ENCODE measurements at regions not wholly inside any gene's neighbourhood (a gene's known extent, or its start where the extent isn't known, plus 50 kb on each side); places are given as distances from the start of the nearest gene placed in this dataset.

DNA sequence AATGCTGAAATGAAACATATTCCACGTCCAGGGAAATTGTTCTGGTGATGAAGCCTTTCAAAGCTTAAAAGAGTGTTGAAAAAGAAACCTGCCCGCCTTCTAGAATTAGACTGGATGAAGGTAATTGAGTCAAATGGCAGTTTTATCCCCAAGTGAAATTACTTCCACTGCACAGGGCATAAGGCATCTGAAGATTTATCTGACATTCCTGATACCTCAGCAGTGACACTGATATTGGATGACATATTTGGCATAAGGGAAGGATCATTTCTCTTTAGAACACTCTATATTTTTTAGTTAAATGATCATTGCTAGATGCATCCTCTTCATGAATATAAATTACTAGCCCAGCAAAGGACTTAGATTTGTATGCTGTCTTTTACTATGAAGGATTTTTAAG lies 229.6 kb upstream of the TPK1 start:
- no peak overlapping the region for H2AFZ ChIP-seq (ENCODE audit: low read depth, low read length)
- H3K79me2 ChIP-seq (replicated peaks; ENCODE audit: insufficient read depth, low read length) = no peaks in the 10 kb centered on the region
- H3K4me2 ChIP-seq (ENCODE audit: low read length) = peak overlapping the region; percentile 37
- TF ChIP-seq EP300 (conservative IDR thresholded peaks at IDR 0.05; ENCODE audit: poor library complexity, severe bottlenecking) (peak; percentile 90), POLR2AphosphoS5 (IDR thresholded peaks at IDR 0.05) (peak; percentile 63), MXI1 (conservative IDR thresholded peaks at IDR 0.05; ENCODE audit: poor library complexity, severe bottlenecking) (no peak)
- H3K27me3 ChIP-seq (ENCODE audit: insufficient read depth, low read depth, low read length) = no peaks in the 10 kb centered on the region
- no peak overlapping the region for H3K9ac ChIP-seq (ENCODE audit: low read length)
- no peaks in the 10 kb centered on the region for H3K9me2 ChIP-seq (ENCODE audit: insufficient read depth, low read length)
- no peaks in the 10 kb centered on the region for H3F3A ChIP-seq (ENCODE audit: insufficient read depth, low read length, poor library complexity, severe bottlenecking)
- no peaks in the 10 kb centered on the region for H3K9me3 ChIP-seq (ENCODE audit: low read length)
- no peaks in the 10 kb centered on the region for H4K20me1 ChIP-seq (ENCODE audit: insufficient read depth)
- H3K27ac ChIP-seq (ENCODE audit: low read length) = peak overlapping the region; percentile 64
- H3K36me3 ChIP-seq (ENCODE audit: insufficient read depth, low read length) = no peaks in the 10 kb centered on the region
- peak overlapping the region; percentile 33 for H3K4me3 ChIP-seq (ENCODE audit: low read length)

DNA sequence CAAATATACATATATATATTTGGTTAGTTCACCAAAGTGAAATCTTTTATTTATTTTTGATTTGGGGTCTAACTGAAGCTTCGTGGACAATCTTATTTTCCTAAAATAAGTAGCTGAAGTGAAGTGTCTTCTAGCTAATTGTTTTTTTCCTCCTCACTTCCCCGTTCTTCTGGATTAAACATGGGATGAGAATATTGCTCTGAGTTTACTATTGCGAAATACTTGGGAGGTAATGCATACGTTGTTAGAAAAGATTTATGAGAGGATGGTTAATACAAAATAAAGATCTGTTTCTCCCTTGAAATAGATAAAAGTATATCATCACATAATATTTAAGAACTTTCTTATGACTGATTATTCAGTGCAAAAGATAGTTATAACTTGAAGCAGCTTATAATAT lies 228.3 kb upstream of the TPK1 start:
- Histone ChIP-seq H3K27ac (ENCODE audit: low read length) (no peak overlapping the region), H3K36me3 (ENCODE audit: insufficient read depth, low read length) (no peaks in the 10 kb centered on the region), H3K79me2 (replicated peaks; ENCODE audit: insufficient read depth, low read length) (no peaks in the 10 kb centered on the region), H3K9me3 (ENCODE audit: low read length) (no peaks in the 10 kb centered on the region), H3K4me2 (ENCODE audit: low read length) (no peak overlapping the region), H3K27me3 (ENCODE audit: insufficient read depth, low read depth, low read length) (no peaks in the 10 kb centered on the region), H2AFZ (ENCODE audit: low read depth, low read length) (no peak overlapping the region), H4K20me1 (ENCODE audit: insufficient read depth) (no peaks in the 10 kb centered on the region), H3K4me3 (ENCODE audit: low read length) (no peak overlapping the region), H3K9ac (ENCODE audit: low read length) (no peak overlapping the region), H3K9me2 (ENCODE audit: insufficient read depth, low read length) (no peaks in the 10 kb centered on the region), H3F3A (ENCODE audit: insufficient read depth, low read length, poor library complexity, severe bottlenecking) (no peaks in the 10 kb centered on the region)
- TF ChIP-seq EZH2 (IDR thresholded peaks at IDR 0.05; ENCODE audit: borderline replicate concordance, insufficient read depth, low read length, poor library complexity, severe bottlenecking) = no peak
- TF ChIP-seq EP300 (conservative IDR thresholded peaks at IDR 0.05; ENCODE audit: poor library complexity, severe bottlenecking) = no peak
- no peak for TF ChIP-seq SMC3 (conservative IDR thresholded peaks at IDR 0.05; ENCODE audit: poor library complexity)
- no peak for TF ChIP-seq TAF1 (IDR thresholded peaks at IDR 0.05; ENCODE audit: low read depth)
- TF ChIP-seq, protein P1, sequence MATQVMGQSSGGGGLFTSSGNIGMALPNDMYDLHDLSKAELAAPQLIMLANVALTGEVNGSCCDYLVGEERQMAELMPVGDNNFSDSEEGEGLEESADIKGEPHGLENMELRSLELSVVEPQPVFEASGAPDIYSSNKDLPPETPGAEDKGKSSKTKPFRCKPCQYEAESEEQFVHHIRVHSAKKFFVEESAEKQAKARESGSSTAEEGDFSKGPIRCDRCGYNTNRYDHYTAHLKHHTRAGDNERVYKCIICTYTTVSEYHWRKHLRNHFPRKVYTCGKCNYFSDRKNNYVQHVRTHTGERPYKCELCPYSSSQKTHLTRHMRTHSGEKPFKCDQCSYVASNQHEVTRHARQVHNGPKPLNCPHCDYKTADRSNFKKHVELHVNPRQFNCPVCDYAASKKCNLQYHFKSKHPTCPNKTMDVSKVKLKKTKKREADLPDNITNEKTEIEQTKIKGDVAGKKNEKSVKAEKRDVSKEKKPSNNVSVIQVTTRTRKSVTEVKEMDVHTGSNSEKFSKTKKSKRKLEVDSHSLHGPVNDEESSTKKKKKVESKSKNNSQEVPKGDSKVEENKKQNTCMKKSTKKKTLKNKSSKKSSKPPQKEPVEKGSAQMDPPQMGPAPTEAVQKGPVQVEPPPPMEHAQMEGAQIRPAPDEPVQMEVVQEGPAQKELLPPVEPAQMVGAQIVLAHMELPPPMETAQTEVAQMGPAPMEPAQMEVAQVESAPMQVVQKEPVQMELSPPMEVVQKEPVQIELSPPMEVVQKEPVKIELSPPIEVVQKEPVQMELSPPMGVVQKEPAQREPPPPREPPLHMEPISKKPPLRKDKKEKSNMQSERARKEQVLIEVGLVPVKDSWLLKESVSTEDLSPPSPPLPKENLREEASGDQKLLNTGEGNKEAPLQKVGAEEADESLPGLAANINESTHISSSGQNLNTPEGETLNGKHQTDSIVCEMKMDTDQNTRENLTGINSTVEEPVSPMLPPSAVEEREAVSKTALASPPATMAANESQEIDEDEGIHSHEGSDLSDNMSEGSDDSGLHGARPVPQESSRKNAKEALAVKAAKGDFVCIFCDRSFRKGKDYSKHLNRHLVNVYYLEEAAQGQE (IDR thresholded peaks at IDR 0.05; ENCODE audit: borderline replicate concordance) = no peak
- TF ChIP-seq MXI1 (conservative IDR thresholded peaks at IDR 0.05; ENCODE audit: poor library complexity, severe bottlenecking) = no peak
- TF ChIP-seq POLR2AphosphoS5 (IDR thresholded peaks at IDR 0.05) = no peak
- TF ChIP-seq, protein P2, sequence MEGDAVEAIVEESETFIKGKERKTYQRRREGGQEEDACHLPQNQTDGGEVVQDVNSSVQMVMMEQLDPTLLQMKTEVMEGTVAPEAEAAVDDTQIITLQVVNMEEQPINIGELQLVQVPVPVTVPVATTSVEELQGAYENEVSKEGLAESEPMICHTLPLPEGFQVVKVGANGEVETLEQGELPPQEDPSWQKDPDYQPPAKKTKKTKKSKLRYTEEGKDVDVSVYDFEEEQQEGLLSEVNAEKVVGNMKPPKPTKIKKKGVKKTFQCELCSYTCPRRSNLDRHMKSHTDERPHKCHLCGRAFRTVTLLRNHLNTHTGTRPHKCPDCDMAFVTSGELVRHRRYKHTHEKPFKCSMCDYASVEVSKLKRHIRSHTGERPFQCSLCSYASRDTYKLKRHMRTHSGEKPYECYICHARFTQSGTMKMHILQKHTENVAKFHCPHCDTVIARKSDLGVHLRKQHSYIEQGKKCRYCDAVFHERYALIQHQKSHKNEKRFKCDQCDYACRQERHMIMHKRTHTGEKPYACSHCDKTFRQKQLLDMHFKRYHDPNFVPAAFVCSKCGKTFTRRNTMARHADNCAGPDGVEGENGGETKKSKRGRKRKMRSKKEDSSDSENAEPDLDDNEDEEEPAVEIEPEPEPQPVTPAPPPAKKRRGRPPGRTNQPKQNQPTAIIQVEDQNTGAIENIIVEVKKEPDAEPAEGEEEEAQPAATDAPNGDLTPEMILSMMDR (IDR thresholded peaks at IDR 0.05; ENCODE audit: poor library complexity, severe bottlenecking) = no peak
- no peak for TF ChIP-seq RAD21 (conservative IDR thresholded peaks at IDR 0.05)

DNA sequence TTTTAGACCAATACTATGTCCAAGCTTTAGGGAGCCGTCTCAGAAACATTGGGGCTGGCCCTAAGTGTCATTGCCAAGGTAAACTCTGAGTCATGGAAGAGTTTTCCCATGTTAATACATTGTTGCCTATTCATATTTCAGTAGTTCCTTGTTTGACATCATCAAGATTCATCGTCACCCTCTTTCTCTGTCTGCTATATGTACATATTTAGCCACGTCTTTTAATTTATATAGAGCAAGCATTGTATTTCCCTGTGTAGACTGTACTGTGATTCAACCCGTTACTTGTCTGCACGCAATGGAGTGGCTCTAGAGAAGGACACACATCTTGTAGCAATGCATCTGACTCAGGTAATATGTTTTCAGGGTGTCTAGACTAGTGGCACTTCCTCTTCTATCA lies 217.9 kb upstream of the TPK1 start:
- H3K4me3 ChIP-seq (ENCODE audit: low read length) = no peak overlapping the region
- no peaks in the 10 kb centered on the region for H3K9me2 ChIP-seq (ENCODE audit: insufficient read depth, low read length)
- H2AFZ ChIP-seq (ENCODE audit: low read depth, low read length) = no peak overlapping the region
- H3K27me3 ChIP-seq (ENCODE audit: insufficient read depth, low read depth, low read length) = no peaks in the 10 kb centered on the region
- no peaks in the 10 kb centered on the region for H3K36me3 ChIP-seq (ENCODE audit: insufficient read depth, low read length)
- no peaks in the 10 kb centered on the region for H3K79me2 ChIP-seq (replicated peaks; ENCODE audit: insufficient read depth, low read length)
- H3K4me2 ChIP-seq (ENCODE audit: low read length) = no peak overlapping the region
- TF ChIP-seq TAF1 (IDR thresholded peaks at IDR 0.05; ENCODE audit: low read depth) (no peak), EZH2 (IDR thresholded peaks at IDR 0.05; ENCODE audit: borderline replicate concordance, insufficient read depth, low read length, poor library complexity, severe bottlenecking) (no peak), EP300 (conservative IDR thresholded peaks at IDR 0.05; ENCODE audit: poor library complexity, severe bottlenecking) (no peak), MXI1 (conservative IDR thresholded peaks at IDR 0.05; ENCODE audit: poor library complexity, severe bottlenecking) (no peak), SMC3 (conservative IDR thresholded peaks at IDR 0.05; ENCODE audit: poor library complexity) (no peak), POLR2AphosphoS5 (IDR thresholded peaks at IDR 0.05) (no peak), RAD21 (conservative IDR thresholded peaks at IDR 0.05) (no peak)
- TF ChIP-seq, protein P1 (IDR thresholded peaks at IDR 0.05; ENCODE audit: borderline replicate concordance) = no peak
- TF ChIP-seq, protein P2 (IDR thresholded peaks at IDR 0.05; ENCODE audit: poor library complexity, severe bottlenecking) = no peak
- H3K9ac ChIP-seq (ENCODE audit: low read length) = no peak overlapping the region
- H3K9me3 ChIP-seq (ENCODE audit: low read length) = no peaks in the 10 kb centered on the region
- no peaks in the 10 kb centered on the region for H4K20me1 ChIP-seq (ENCODE audit: insufficient read depth)
- no peak overlapping the region for H3K27ac ChIP-seq (ENCODE audit: low read length)
- no peaks in the 10 kb centered on the region for H3F3A ChIP-seq (ENCODE audit: insufficient read depth, low read length, poor library complexity, severe bottlenecking)

All from neural cell (in vitro differentiated cells).